ENCODE measurements at regions not wholly inside any gene's neighbourhood (a gene's known extent, or its start where the extent isn't known, plus 50 kb on each side); places are given as distances from the start of the nearest gene placed in this dataset.
A peak's percentile ranks its signal among the peaks of the same experiment; 100 is the strongest.

DNA sequence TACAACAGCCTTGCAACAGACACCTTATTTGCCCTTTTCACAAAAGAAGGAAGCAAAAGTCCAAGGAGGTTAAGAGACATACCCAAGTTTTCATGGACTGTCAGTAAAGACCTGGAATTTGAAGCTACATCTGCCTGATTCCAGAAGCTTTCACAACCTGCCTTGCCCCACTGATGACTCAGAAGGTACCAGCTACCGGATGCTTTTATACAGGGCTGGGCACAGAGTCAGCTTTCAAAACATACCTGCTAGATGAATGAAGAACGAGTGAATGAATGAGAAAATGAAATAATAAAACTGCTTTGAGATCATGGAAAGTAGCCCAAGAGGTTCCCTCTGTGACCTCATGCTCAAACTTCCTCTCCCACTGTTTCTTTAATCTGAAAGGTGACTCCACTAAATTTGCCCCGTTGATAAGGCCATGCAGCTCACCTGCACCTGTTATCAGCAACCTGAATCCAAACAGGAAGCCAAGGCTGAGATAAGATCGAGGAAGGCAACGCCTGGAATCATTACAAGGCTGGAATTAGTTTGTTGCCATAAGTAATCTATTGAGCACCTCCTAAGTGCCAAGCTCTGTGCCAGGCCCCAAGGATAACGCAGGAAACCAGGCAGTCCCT is 151.5 kb downstream of the WDR11 start:
- peaks cover 6% of the 10 kb centered on the region for H3K9me3 ChIP-seq (ENCODE audit: low read length)
- no peaks in the 10 kb centered on the region for H3K4me1 ChIP-seq (ENCODE audit: insufficient read depth, low read length)
- H3K27ac ChIP-seq (ENCODE audit: low read depth, low read length) = no peak overlapping the region
- H3K4me3 ChIP-seq (ENCODE audit: low read depth in 1 of 2, low read length in 2 of 2) = no peak overlapping the region
- H3K36me3 ChIP-seq (ENCODE audit: insufficient read depth, low read length) = no peaks in the 10 kb centered on the region
- H3K27me3 ChIP-seq (ENCODE audit: control insufficient read depth in 1 of 2, insufficient read depth in 2 of 2, low read length in 2 of 2) = no peaks in the 10 kb centered on the region
- H3K9ac ChIP-seq (ENCODE audit: low read length) = no peak overlapping the region

DNA sequence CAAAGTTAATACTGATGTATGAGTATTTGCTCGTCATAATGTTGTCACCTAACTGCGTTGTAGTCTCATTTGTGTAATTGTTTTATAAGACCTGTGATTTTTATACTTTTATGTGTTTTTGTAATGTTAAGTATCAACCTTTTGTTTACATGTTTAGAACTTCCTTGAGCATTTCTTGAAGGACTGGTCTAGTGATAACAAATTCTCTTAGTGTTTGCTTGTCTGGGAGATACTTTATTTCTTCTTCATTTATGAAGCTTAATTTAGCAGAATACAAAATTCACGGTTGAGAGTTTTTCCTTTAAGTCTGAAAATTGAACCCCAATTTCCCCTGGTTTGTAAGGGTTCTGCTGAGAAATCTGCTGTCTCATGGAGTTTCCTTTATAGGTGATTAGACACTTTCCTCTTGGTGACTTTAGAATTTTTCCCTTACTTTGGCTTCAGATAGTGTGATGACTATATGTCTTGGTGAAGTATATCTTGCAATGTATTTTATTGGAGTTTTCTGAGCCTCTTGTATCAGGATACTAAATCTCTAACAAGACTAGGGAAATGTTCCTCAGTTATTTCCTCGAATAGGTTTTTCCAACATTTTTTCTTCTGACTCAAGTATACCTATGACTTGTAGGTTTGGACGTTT is 154.9 kb downstream of the WDR11 start:
- Histone ChIP-seq H3K9ac (ENCODE audit: low read length) (no peak overlapping the region), H3K9me3 (ENCODE audit: low read length) (peaks cover 6% of the 10 kb centered on the region), H3K27ac (ENCODE audit: low read depth, low read length) (no peak overlapping the region), H3K36me3 (ENCODE audit: insufficient read depth, low read length) (no peaks in the 10 kb centered on the region), H3K27me3 (ENCODE audit: control insufficient read depth in 1 of 2, insufficient read depth in 2 of 2, low read length in 2 of 2) (no peaks in the 10 kb centered on the region), H3K4me1 (ENCODE audit: insufficient read depth, low read length) (no peaks in the 10 kb centered on the region), H3K4me3 (ENCODE audit: low read depth in 1 of 2, low read length in 2 of 2) (no peak overlapping the region)

DNA sequence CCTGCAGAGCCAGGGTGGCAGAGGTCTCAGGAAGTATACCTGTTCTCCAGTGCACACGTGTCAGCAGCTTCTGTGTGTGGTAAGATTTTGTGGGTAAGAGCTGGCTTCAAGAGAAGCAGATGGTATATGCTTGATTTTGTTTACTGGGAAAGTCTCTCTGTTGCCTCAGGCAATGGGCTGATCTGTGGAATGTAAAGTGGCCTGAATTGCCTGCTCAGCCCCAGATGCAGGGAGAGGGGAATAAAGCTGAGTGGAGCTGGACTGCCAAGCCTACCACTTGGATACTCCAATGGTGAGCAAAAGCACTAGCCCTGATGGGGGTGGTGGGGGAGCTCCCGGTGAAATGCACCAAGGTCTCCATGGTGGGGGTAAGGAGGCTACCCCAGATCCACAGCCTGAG is 156.1 kb downstream of the WDR11 start:
- Histone ChIP-seq H3K4me1 (ENCODE audit: insufficient read depth, low read length) (no peaks in the 10 kb centered on the region), H3K27me3 (ENCODE audit: control insufficient read depth in 1 of 2, insufficient read depth in 2 of 2, low read length in 2 of 2) (no peaks in the 10 kb centered on the region), H3K36me3 (ENCODE audit: insufficient read depth, low read length) (no peaks in the 10 kb centered on the region), H3K9ac (ENCODE audit: low read length) (no peak overlapping the region), H3K4me3 (ENCODE audit: low read depth in 1 of 2, low read length in 2 of 2) (no peak overlapping the region), H3K27ac (ENCODE audit: low read depth, low read length) (no peak overlapping the region), H3K9me3 (ENCODE audit: low read length) (peaks cover 6% of the 10 kb centered on the region)

DNA sequence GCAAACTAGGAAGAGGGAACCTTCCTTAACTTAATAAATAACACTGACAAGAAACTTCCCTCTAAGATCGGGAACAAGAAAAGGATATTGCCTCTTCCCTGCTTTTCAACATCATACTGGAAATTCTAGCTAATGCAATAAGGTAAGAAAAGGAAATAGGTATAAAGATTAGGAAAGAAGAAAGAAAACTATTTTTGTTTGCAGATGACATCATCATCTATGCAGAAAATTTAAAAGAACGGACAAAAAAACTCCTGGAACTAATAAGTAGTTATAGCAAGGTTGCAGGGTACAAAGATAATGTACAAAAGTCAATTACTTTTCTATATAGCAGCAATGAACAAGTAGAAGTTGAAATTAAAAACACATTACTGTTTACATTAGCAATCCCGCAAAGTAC is 164.8 kb downstream of the WDR11 start:
- Histone ChIP-seq H3K27ac (ENCODE audit: low read depth, low read length) (no peak overlapping the region), H3K9me3 (ENCODE audit: low read length) (no peaks in the 10 kb centered on the region), H3K9ac (ENCODE audit: low read length) (no peak overlapping the region), H3K4me3 (ENCODE audit: low read depth in 1 of 2, low read length in 2 of 2) (no peak overlapping the region), H3K4me1 (ENCODE audit: insufficient read depth, low read length) (no peaks in the 10 kb centered on the region), H3K36me3 (ENCODE audit: insufficient read depth, low read length) (no peaks in the 10 kb centered on the region), H3K27me3 (ENCODE audit: control insufficient read depth in 1 of 2, insufficient read depth in 2 of 2, low read length in 2 of 2) (no peaks in the 10 kb centered on the region)

DNA sequence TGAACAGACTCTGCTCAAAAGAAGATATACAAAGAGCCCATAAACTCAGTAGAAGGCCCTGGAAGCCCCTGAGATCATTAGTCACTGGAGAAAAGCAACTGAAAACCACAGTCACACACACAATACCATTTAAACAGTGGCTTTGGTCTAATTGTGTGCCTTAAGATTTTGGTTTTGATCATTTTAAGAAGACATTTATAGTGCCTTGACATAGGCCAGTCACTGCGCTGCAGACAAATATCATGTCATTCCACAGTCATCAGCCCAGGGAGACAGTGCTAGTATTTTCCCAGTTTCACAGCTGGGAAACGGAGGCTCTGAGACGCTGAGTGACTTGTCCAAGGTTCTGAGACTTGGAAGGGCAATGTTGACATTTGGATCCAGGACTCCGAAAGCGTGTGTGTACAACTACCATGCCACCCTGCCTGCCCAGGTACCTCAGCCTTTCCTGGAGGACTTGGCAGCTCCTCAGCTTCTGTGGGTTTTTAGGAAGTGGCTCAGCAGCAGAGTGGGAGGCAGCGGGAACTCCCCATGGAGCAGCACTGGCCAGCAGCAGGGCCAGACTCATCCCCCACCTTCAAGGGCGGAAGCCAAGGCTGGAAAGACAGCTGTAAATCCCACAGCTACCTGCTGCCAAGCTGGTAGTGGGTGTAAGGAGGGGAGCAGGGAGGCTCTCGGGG is 173.9 kb downstream of the WDR11 start:
- Histone ChIP-seq H3K9ac (ENCODE audit: low read length) (no peak overlapping the region), H3K27ac (ENCODE audit: low read depth, low read length) (peak overlapping the region; percentile 64), H3K9me3 (ENCODE audit: low read length) (no peaks in the 10 kb centered on the region), H3K36me3 (ENCODE audit: insufficient read depth, low read length) (no peaks in the 10 kb centered on the region), H3K27me3 (ENCODE audit: control insufficient read depth in 1 of 2, insufficient read depth in 2 of 2, low read length in 2 of 2) (no peaks in the 10 kb centered on the region), H3K4me1 (ENCODE audit: insufficient read depth, low read length) (peaks cover 30% of the 10 kb centered on the region), H3K4me3 (ENCODE audit: low read depth in 1 of 2, low read length in 2 of 2) (no peak overlapping the region)

DNA sequence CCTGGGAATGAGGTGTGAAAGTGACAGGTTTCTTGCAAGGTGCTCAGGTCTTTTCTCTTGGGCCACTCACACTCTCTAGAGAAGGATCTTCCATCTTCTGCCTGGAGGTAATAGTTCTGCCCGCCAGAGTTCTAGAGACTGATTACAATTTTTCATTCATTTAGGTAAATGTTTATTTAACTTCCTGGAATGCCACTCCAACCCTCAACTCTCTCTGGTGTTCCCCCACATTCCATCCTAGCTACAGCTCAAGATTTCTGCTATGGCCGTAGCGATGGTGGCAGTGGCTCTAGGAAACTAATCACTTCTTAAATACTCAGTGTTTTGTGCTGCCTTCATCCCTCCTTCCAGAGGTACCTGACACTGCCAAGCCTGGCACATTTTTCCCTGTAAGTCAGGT is 174.6 kb downstream of the WDR11 start:
- no peak overlapping the region for H3K4me3 ChIP-seq (ENCODE audit: low read depth in 1 of 2, low read length in 2 of 2)
- H3K4me1 ChIP-seq (ENCODE audit: insufficient read depth, low read length) = peaks cover 30% of the 10 kb centered on the region
- H3K27me3 ChIP-seq (ENCODE audit: control insufficient read depth in 1 of 2, insufficient read depth in 2 of 2, low read length in 2 of 2) = no peaks in the 10 kb centered on the region
- no peaks in the 10 kb centered on the region for H3K9me3 ChIP-seq (ENCODE audit: low read length)
- H3K9ac ChIP-seq (ENCODE audit: low read length) = no peak overlapping the region
- H3K27ac ChIP-seq (ENCODE audit: low read depth, low read length) = peak overlapping the region; percentile 64
- H3K36me3 ChIP-seq (ENCODE audit: insufficient read depth, low read length) = no peaks in the 10 kb centered on the region

DNA sequence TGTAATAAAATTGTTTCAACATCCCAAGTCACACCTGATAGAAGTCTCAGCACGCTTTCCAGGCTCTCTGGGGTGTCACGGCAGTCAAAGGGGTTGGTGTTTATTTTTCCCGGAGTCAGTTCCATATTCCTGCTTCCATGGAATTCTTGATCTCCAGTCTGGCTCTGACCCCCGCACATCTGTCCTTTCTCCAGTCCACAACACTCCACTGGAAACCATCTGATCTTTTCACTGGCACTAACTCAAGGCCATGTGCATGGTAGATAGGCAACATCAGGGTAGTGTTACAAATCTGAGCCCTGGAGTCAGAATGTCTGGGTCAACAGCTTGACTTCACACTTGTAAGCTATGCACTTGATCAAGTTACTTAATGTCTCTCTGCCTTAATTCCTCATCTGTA is 176.2 kb downstream of the WDR11 start:
- Histone ChIP-seq H3K9me3 (ENCODE audit: low read length) (no peaks in the 10 kb centered on the region), H3K4me3 (ENCODE audit: low read depth in 1 of 2, low read length in 2 of 2) (no peak overlapping the region), H3K27me3 (ENCODE audit: control insufficient read depth in 1 of 2, insufficient read depth in 2 of 2, low read length in 2 of 2) (no peaks in the 10 kb centered on the region), H3K4me1 (ENCODE audit: insufficient read depth, low read length) (peaks cover 35% of the 10 kb centered on the region), H3K36me3 (ENCODE audit: insufficient read depth, low read length) (no peaks in the 10 kb centered on the region), H3K27ac (ENCODE audit: low read depth, low read length) (peak overlapping the region; percentile 28), H3K9ac (ENCODE audit: low read length) (no peak overlapping the region)

DNA sequence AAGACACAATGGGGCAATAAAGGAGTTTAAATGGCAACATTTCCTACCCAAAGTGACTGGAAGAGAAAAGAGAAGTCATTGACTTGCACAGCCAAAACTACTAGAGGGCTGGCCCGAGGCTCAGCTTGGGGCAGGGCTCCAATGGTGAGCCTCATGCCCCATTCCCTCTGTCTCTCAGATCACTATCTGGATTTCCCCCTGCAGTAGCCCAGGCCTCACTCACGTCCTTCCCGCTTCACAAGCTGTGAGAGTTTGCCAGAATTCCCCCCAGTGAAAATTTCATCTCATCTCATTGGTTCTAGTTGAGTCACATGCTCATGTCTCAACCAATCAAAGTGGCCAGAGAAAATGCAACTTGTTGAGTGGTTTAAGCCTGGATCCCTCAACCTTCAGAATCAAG is 181.3 kb downstream of the WDR11 start:
- H3K36me3 ChIP-seq (ENCODE audit: insufficient read depth, low read length) = no peaks in the 10 kb centered on the region
- no peak overlapping the region for H3K9ac ChIP-seq (ENCODE audit: low read length)
- H3K27me3 ChIP-seq (ENCODE audit: control insufficient read depth in 1 of 2, insufficient read depth in 2 of 2, low read length in 2 of 2) = no peaks in the 10 kb centered on the region
- peak overlapping the region; percentile 59 for H3K27ac ChIP-seq (ENCODE audit: low read depth, low read length)
- H3K9me3 ChIP-seq (ENCODE audit: low read length) = no peaks in the 10 kb centered on the region
- no peak overlapping the region for H3K4me3 ChIP-seq (ENCODE audit: low read depth in 1 of 2, low read length in 2 of 2)
- peaks cover 52% of the 10 kb centered on the region for H3K4me1 ChIP-seq (ENCODE audit: insufficient read depth, low read length)

DNA sequence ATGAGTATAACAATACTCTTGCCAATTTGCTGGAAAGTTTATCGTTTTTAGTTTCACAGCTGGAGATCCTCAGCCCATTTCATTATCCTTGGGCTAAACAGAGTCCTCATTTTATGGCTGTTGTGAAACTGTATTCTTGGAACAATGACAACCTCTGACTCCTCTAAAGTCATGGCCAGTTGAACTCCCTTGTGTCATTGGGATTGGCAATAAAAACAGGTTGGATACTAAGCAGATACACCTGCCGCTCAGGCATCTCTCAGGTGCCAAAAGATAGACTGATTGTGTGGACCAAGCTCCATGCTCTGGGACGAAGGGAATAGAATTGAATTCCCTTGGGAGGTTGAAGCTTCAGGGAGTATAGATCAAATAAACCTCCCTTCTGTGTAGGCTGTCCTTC is 182.2 kb downstream of the WDR11 start:
- Histone ChIP-seq H3K36me3 (ENCODE audit: insufficient read depth, low read length) (no peaks in the 10 kb centered on the region), H3K9ac (ENCODE audit: low read length) (no peak overlapping the region), H3K27ac (ENCODE audit: low read depth, low read length) (peak overlapping the region; percentile 59), H3K4me3 (ENCODE audit: low read depth in 1 of 2, low read length in 2 of 2) (no peak overlapping the region), H3K27me3 (ENCODE audit: control insufficient read depth in 1 of 2, insufficient read depth in 2 of 2, low read length in 2 of 2) (no peaks in the 10 kb centered on the region), H3K9me3 (ENCODE audit: low read length) (no peaks in the 10 kb centered on the region), H3K4me1 (ENCODE audit: insufficient read depth, low read length) (peaks cover 43% of the 10 kb centered on the region)

DNA sequence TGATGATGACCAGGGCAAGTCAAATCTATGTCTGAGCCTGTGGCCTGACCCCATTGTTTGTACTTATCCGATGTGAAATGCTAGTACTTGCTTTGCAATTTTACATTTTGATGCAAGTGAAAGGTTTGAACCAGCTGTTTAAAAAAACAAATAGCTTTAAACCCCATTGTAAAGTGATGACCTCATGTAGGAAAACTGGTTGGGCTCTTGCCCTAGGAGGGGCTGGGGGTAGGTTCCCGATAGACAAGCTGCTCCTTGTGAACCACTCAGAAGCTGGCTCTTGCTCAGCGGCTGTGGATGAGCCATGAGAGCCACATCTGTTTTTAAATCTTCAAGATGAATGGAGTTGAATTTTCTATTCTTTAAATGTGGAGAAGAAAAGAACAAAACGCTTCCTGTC is 185.3 kb downstream of the WDR11 start:
- H3K27ac ChIP-seq (ENCODE audit: low read depth, low read length) = peak overlapping the region; percentile 46
- H3K4me3 ChIP-seq (ENCODE audit: low read depth in 1 of 2, low read length in 2 of 2) = no peak overlapping the region

DNA sequence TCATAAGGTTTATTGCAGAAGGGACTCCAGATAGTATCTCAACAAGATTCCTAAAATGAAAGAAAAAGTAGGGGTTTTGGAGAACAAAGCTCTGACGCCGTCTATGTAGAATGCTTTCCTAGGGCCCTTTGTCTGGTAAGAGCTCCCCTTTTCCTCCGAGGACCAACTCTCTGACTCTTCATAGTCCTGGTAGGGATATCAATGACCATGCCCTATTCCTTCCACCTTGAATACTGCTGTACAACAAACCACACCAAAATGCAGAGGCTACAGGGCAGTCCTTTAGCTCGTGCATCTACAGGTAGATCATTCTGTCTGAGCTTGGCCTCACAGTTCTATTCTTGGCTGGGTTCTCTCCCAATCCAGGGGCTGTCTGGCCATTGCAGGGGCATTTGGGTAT is 190.3 kb downstream of the WDR11 start:
- no peaks in the 10 kb centered on the region for H3K27me3 ChIP-seq (ENCODE audit: control insufficient read depth in 1 of 2, insufficient read depth in 2 of 2, low read length in 2 of 2)
- no peak overlapping the region for H3K9ac ChIP-seq (ENCODE audit: low read length)

More for the DNA sequence above, 185.3 kb downstream of the WDR11 start:
- peaks cover 44% of the 10 kb centered on the region for H3K4me1 ChIP-seq (ENCODE audit: insufficient read depth, low read length)
- no peaks in the 10 kb centered on the region for H3K36me3 ChIP-seq (ENCODE audit: insufficient read depth, low read length)
- H3K27me3 ChIP-seq (ENCODE audit: control insufficient read depth in 1 of 2, insufficient read depth in 2 of 2, low read length in 2 of 2) = no peaks in the 10 kb centered on the region
- H3K9me3 ChIP-seq (ENCODE audit: low read length) = no peaks in the 10 kb centered on the region
- no peak overlapping the region for H3K9ac ChIP-seq (ENCODE audit: low read length)

More for the DNA sequence above, 190.3 kb downstream of the WDR11 start:
- no peak overlapping the region for H3K4me3 ChIP-seq (ENCODE audit: low read depth in 1 of 2, low read length in 2 of 2)
- peaks cover 24% of the 10 kb centered on the region for H3K4me1 ChIP-seq (ENCODE audit: insufficient read depth, low read length)
- no peaks in the 10 kb centered on the region for H3K9me3 ChIP-seq (ENCODE audit: low read length)
- no peak overlapping the region for H3K27ac ChIP-seq (ENCODE audit: low read depth, low read length)
- no peaks in the 10 kb centered on the region for H3K36me3 ChIP-seq (ENCODE audit: insufficient read depth, low read length)

Measured in muscle layer of colon (tissue), 2 donors.